Stimulated activated CD4-positive, alpha-beta T cell treated with anti-CD3 and anti-CD28 coated beads, Interleukin-4, amount 100 ng/mL, for 1 hour (primary cell): ENCODE measurements at regions not wholly inside any gene's neighbourhood (a gene's known extent, or its start where the extent isn't known, plus 50 kb on each side); places are given as distances from the start of the nearest gene placed in this dataset.

Source experiments
- DNase-seq: peaks from one replicate; pipeline ENCODE4 v3.0.0-alpha.2; 2020

GRCh38 chr10:44196336-44196735 lies 188.6 kb downstream of the CXCL12 start:
- no peak for DNase-seq

GRCh38 chr10:44196008-44196320 lies 188.9 kb downstream of the CXCL12 start:
- no peak for DNase-seq

- DNase-seq = no peak
Observed at GRCh38 chr10:44195112-44196007, 189.5 kb downstream of the CXCL12 start.

GRCh38 chr10:44194435-44194834 lies 190.5 kb downstream of the CXCL12 start:
- DNase-seq = no peak

GRCh38 chr10:44193567-44194220 lies 191.2 kb downstream of the CXCL12 start:
- DNase-seq = no peak

- no peak for DNase-seq
Observed at GRCh38 chr10:44193166-44193565, 191.7 kb downstream of the CXCL12 start.

GRCh38 chr10:44192435-44192834 lies 192.5 kb downstream of the CXCL12 start:
- DNase-seq = no peak

GRCh38 chr10:44190541-44190940 lies 194.4 kb downstream of the CXCL12 start:
- no peak for DNase-seq

GRCh38 chr10:44186821-44187220 lies 198.1 kb downstream of the CXCL12 start:
- DNase-seq = no peak

- no peak for DNase-seq
Observed at GRCh38 chr10:44186150-44186549, 198.7 kb downstream of the CXCL12 start.

- no peak for DNase-seq
Observed at GRCh38 chr10:44185315-44185666, 199.6 kb downstream of the CXCL12 start.

- no peak for DNase-seq
Observed at GRCh38 chr10:44184633-44185314, 200.1 kb downstream of the CXCL12 start.

- DNase-seq = no peak
Observed at GRCh38 chr10:44183667-44184632, 200.9 kb downstream of the CXCL12 start.

- no peak for DNase-seq
Observed at GRCh38 chr10:44182909-44183308, 202.0 kb downstream of the CXCL12 start.

GRCh38 chr10:44180321-44181168 lies 204.4 kb downstream of the CXCL12 start:
- no peak for DNase-seq

GRCh38 chr10:44178856-44179255 lies 206.0 kb downstream of the CXCL12 start:
- no peak for DNase-seq

- DNase-seq = no peak
Observed at GRCh38 chr10:44178281-44178680, 206.6 kb downstream of the CXCL12 start.

GRCh38 chr10:44177610-44178009 lies 207.3 kb downstream of the CXCL12 start:
- no peak for DNase-seq

- no peak for DNase-seq
Observed at GRCh38 chr10:44176311-44176710, 208.6 kb downstream of the CXCL12 start.

- no peak for DNase-seq
Observed at GRCh38 chr10:44173608-44173894, 211.3 kb downstream of the CXCL12 start.

GRCh38 chr10:44172883-44173607 lies 211.9 kb downstream of the CXCL12 start:
- DNase-seq = no peak
